GM19395 (cell line): ENCODE measurements at regions not wholly inside any gene's neighbourhood (a gene's known extent, or its start where the extent isn't known, plus 50 kb on each side); places are given as distances from the start of the nearest gene placed in this dataset.

ENCODE experiments used
- ATAC-seq: cut with Tn5 transposase; IDR thresholded peaks from one replicate; pipeline ENCODE4 v1.9.1; 2021; ENCODE audit warnings: mild to moderate bottlenecking, moderate library complexity; ENCODE audit not compliant: unreplicated experiment

DNA sequence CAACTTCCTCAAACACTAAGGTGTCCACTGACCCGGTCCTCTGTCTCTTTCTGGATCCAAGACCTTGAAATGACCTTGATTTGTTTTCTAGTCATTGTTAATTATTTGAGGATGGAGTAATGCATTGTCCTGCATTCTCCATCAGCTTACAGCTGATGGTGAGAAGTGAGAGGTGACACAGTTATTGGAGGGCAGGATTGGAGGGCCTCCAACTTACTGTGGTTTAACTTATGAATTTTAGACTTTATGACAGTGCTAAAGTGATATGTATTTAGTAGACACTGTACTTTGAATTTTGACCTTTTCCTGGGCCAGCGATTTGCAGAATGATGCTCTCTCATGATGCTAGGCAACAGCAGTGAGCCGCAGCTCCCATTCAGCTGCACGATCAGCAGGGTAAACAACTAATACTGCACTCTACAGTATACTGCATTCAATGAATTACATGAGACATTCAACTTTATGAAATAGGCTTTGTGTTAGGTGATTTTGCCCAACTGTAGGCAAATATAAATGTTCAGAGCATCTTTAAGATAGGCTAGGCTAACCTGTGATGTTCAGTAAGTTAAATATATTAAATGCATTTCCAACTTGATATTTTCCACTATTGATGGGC is 200.0 kb upstream of the MEX3C start:
- ATAC-seq, result no peak

DNA sequence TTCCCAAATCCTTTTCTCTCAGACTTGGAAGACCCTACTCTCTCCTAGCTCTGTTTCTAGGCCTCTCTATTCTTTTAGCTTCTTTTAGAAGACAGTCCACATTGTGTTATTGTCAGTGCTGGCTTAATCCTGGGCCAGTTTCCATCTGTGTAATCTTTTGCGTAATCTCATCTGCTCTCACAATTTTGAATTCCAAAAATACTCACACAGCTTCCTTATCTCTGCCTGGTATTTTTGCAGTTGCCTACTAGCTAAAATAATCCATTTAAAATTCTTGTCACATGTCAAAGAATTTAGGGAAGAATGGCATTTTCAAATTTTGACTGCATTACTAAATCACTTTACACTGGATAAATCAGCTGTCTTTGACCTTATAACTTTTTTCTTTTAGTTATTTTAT is 200.6 kb upstream of the MEX3C start:
- no peak for ATAC-seq

- no peak for ATAC-seq
Measured at GRCh38 chr18:51399491-51400122, 202.1 kb upstream of the MEX3C start.

DNA sequence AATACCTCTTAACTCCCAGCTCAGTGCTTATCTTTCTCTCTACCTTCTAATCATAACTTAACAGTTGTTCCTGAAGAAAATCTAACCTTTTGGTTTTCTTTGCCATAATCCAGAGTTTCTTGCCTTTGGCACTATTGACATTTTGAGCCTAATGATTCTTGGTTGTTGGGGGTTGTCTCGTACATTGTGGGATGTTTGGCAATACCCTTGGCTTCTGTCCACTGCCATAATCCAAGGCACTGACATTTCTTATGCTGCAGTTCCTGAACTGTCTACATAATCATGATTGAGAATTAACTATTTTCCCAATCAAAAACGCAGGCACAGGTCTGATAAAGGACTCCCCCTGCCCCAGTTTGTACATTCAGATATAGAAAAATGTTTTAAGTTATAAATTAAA is 203.2 kb upstream of the MEX3C start:
- ATAC-seq, result no peak

DNA sequence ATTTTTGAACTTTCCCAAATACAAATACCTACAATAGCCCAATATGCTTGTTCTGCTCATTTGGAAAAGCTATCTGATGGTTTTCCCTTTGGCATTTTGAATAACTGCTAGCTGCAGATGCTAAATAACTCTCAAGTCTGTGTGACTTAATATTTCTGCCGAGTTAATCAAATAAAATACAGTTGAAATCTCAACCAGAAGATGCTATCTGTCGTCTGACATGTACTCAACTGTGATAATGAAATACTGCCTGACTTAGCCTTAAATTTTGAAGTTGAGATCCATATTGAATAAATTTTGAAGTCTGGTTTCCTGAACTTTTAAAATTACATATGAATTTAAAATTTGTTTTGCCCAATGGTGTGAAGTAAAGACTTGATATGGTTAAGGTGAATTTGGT is 204.4 kb upstream of the MEX3C start:
- no peak for ATAC-seq

GRCh38 chr18:51404620-51405019 is 207.1 kb upstream of the MEX3C start:
- ATAC-seq, result no peak

DNA sequence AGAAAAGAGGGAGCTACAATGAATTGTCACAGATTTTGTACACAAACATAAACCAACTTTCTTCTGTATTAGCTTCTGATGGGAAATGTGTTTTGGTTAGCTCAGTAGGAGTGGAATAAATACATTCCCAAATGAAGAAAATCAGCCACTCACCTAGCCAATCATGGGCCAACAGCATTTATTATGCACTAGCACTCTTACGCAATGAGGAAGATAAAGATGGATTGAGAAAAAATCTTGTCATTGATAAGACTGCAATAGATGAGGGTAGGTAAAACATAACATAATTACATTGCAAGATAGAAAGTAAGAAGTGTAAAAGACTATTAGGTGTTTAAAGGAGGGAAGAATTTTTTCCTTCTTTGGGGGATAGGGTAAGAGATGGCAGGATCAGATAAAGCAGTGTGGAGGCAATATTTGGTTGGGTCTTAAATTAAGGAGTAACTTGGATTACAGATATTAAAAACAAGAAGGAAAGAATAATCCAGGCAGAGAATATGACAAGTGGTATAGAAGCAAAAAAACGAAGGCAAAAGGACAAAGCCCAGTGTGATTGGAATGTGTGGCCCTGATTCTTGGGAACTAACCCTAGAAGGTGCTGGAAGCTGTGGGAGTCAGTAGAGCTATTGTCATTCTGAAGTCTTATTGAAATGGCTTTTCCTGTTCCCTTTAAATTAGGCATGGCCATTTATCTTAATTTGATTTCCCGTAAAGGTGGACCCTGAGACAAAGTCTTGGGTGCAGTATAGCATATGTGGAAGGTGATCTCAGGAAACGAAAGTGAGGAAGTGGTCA is 208.4 kb upstream of the MEX3C start:
- ATAC-seq, result no peak

DNA sequence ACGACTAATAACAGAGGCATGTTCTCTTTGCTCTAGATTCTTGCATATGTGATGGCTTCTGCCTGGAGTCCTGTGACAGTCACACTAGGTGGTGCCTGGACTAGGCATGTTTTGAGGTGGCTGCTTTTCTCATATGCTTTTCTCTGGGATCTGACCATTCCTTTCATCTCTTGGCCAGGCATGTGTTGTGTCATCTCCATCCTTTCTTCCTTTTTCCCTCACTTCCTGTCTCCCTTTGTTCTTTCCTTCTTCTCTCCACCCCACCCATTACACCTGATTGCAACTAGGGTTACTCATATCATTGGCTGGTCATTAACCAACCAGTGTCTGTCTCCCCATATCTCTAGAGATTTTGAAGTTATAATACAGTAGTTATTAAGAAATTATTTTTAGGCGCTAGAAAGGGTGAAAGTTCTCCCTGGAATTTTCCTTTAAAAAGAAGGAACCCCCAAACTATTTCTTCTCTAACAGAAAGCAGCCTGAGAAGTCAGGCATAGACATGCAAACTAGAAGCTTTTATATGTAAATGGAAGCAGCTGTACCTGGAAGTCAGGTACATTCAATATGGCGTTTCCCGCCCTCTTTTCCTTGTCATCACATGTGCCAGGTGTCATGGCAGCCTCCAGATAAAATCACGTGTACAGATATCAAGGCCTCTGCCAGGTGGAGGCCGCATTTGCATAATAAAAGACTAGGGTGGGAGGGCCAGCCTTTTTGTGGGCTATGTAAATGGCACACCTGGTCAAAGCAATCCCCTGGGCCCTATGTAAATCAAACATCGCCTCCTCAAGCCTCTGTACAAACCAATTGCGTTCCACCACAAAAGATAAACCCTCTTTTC is 220.4 kb upstream of the MEX3C start:
- no peak for ATAC-seq

- peak; percentile 68 for ATAC-seq
Measured at GRCh38 chr18:51425475-51425874, 228.0 kb upstream of the MEX3C start.

DNA sequence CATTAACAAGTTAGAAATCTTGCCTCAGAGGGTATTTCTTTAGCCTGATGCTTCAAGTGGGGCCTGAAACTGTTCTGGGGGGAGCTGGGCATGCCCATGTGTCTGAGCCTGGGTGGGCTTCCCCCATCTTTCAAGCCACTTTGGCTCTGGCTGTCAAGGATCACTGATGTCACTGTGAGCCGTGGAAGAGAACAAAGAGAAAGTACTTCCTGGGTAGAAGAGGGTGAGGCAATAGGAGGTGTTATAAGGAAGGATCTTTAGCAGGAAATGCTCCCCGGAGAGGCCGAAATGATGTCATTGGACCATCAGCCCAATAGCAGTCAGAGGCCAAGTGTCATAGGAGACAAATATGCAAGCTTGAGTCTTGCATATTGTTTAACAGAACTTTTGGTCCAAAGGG is 228.4 kb upstream of the MEX3C start:
- ATAC-seq, result peak; percentile 37

DNA sequence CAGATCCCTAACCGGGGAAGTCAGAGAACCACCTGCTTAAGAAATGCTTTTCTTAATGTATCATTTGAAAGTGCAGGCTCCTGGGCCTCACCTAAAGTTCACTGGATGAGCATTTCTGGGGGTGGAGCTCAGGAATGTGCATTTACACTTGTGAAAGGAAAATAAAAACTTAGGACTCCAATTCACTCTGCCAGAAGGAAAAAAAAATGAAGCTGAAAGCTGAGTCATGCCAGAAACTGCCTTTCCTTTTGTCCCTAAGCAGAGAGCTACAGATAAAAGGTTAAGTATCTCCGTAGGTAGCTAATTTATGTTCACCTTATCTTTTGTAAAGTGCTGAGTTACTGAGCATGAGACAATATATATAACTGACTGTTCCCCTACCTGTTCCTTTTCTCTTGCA is 229.5 kb upstream of the MEX3C start:
- ATAC-seq, result no peak

- no peak for ATAC-seq
Measured at GRCh38 chr18:51429644-51430043, 232.2 kb upstream of the MEX3C start.

- ATAC-seq, result no peak
Measured at GRCh38 chr18:51430538-51430937, 233.1 kb upstream of the MEX3C start.

GRCh38 chr18:51433296-51433695 is 235.8 kb upstream of the MEX3C start:
- ATAC-seq, result no peak

DNA sequence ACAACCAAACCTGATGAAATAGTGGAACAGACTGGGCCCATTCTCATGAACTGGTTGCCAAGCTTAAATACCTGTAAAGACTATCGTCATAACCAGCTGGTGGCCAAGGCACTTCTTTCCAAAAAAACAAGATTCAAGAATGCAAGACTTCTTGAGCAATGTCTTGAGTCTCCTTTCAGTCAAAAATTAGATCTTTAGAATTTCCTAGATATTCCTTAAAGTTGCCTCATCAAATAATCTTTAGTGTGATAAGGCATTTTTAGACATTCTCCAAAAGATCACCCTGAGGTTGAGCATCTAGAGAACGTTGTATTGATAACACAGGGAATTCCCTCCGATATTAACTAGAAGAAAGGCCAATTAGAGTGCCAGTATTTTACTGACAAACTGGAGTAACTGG is 236.4 kb upstream of the MEX3C start:
- no peak for ATAC-seq

DNA sequence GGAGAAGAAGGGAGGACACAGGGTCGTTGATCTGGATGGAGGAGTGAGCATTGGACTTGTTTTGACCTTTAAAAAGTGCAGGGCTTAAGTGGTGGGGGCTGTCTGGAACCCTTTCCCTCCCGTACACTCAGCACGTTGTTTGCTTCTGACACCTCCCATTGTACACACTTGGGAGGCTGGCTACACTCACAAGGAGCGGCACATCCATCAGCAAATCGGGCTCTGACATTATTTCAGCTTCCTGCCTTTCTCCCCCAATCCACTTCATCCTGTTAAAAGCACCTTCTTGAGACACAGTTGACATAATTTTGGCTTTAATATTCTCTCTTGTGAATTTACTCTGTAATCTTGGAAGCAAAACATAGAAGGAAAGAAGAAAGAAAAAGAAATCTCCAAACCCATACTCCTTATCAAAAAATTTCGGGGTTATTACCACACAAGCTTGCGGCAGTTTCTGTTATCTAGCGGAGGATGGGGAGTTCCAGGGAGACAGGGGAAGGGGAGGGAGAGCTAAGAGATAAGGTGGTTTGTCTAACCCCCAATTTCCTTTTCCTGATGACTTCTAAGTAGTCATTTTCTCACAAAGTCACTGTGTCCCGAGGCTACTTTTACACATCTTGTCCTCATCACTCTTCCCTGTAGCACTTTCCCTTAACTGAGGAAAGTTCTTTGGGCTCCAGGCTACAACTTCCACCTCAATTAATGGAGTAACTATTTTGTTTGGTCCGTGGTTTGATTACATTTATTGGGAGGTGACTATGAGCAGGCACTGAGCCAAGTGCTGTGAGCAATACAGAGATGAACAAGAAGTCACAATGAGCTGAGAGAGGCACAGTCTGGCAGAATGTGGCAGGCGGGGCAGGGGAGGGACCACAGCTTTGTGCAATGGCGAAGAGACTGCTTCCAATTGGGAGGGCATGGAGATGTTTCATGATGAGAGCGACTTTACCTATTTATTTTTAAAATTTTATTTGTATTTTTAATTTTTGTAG is 240.1 kb upstream of the MEX3C start:
- no peak for ATAC-seq

DNA sequence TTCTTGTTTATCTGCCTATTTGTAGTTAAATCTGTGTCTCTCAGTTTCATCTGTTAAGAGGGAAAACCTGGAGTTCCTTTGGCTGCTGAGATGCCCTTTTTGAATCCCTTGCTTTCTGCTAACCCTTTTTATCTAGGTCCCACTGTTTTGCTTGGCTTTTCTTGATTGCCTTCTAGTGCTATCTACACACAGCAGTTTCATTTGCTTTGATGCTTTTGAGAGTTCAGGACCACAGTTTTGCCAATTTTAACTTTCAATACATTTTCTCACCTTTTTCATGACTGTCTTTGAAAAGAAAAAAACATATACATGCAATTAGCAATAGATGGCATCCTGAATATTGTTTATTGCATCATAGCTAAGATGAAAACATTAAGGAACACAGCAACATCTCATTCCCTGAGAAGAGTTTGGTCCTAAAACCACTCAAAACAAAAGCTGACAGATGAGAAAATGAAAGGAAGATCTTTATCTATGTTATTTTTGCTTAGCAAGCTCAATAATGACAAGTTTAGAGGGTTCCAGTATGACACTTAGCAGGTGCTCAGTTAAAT is 241.4 kb upstream of the MEX3C start:
- no peak for ATAC-seq

DNA sequence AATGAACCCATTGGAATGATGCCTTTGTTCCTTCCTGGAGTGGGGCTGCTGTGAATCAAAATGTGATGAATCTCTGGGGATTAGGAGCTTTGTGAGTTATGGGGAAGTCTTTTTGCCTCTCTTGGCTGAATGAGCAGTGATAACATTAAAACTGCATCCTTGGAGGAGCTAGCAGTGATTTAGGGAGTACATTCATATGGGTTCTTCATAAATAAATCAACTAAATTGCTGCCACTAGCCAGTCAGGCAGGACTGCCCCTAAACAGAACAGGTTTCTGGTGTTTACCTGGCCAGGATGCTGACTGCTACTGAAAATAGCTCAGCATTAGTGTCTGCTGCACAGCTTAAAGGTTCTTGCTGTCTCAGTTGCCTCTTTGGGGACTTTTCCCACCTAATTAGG is 244.5 kb upstream of the MEX3C start:
- no peak for ATAC-seq

DNA sequence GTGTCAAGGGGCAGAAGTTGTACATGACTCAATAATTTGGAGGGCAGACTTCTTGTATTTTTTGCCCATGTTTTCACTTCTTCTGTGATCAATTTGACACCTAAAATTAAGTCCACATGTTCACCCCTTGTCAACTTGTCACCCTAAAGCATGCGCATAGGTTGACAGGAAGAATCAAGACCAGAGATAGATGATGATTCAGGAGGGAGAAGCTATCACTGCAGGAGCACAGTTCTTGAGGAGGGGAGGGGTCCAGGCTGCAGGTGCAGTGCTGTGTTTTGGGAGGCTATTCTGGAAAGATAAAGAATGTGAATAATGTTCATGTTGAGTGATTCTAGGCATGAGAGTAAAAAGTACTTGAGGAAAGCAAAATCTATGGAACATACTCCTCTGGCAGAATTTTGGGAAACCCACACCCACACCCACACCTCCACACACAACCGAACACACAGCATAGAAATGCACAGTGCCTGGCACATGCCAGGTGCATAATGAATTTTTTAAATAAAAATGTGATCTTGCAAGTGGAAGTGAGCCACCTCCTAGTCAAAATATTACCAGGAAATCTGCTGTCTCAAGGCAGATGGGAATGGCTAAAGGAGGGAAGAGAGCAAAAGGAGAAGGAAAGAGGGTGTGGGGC is 249.2 kb upstream of the MEX3C start:
- ATAC-seq, result no peak
